SHP77 (cell line): ENCODE measurements at regions not wholly inside any gene's neighbourhood (a gene's known extent, or its start where the extent isn't known, plus 50 kb on each side); places are given as distances from the start of the nearest gene placed in this dataset.

ENCODE experiments used
- DNase-seq, 2 experiments: peaks; one replicate each; lab custom pipeline; 2025; lab: John Stamatoyannopoulos, UW

- DNase-seq = no peak
Observed at GRCh38 chrX:69110116-69110530, 55.1 kb downstream of the PJA1 start.

GRCh38 chrX:69109706-69110105, 55.5 kb downstream of the PJA1 start:
- DNase-seq = no peak

GRCh38 chrX:69109036-69109663, 56.1 kb downstream of the PJA1 start:
- DNase-seq = no peak

- DNase-seq = no peak
Observed at GRCh38 chrX:69107747-69108401, 57.4 kb downstream of the PJA1 start.

- no peak for DNase-seq
Observed at GRCh38 chrX:69107231-69107739, 58.0 kb downstream of the PJA1 start.

- DNase-seq = no peak
Observed at GRCh38 chrX:69104756-69105434, 60.4 kb downstream of the PJA1 start.

- no peak for DNase-seq
Observed at GRCh38 chrX:69103539-69103938, 61.7 kb downstream of the PJA1 start.

GRCh38 chrX:69102612-69103194, 62.5 kb downstream of the PJA1 start:
- no peak for DNase-seq

GRCh38 chrX:69101683-69102251, 63.5 kb downstream of the PJA1 start:
- DNase-seq = no peak

- no peak for DNase-seq
Observed at GRCh38 chrX:69100478-69100877, 64.8 kb downstream of the PJA1 start.

GRCh38 chrX:69097451-69098236, 67.6 kb downstream of the PJA1 start:
- DNase-seq = no peak

- DNase-seq = no peak
Observed at GRCh38 chrX:69096963-69097362, 68.3 kb downstream of the PJA1 start.

- DNase-seq = no peak
Observed at GRCh38 chrX:69094977-69095669, 70.1 kb downstream of the PJA1 start.

- DNase-seq = peak; percentile 1 to 6
Observed at GRCh38 chrX:69093960-69094871, 71.0 kb downstream of the PJA1 start.

- DNase-seq = no peak
Observed at GRCh38 chrX:69090022-69090421, 75.2 kb downstream of the PJA1 start.

- DNase-seq = no peak
Observed at GRCh38 chrX:69089203-69089602, 76.0 kb downstream of the PJA1 start.

- DNase-seq = no peak
Observed at GRCh38 chrX:69088171-69088938, 76.9 kb downstream of the PJA1 start.

GRCh38 chrX:69085826-69086225, 79.4 kb downstream of the PJA1 start:
- DNase-seq = no peak

- no peak for DNase-seq
Observed at GRCh38 chrX:69085151-69085550, 80.1 kb downstream of the PJA1 start.
